ENCODE measurements at regions not wholly inside any gene's neighbourhood (a gene's known extent, or its start where the extent isn't known, plus 50 kb on each side); places are given as distances from the start of the nearest gene placed in this dataset.

- TF ChIP-seq POLR2A (IDR thresholded peaks at IDR 0.05) (no peak), CTCF (IDR thresholded peaks at IDR 0.05) (no peak)
- intact Hi-C loops (cut with DNase I): no loop called here
- Histone ChIP-seq H3K4me1 (no peaks in the 10 kb centered on the region), H3K27ac (no peak overlapping the region), H3K9me3 (no peaks in the 10 kb centered on the region), H3K36me3 (no peaks in the 10 kb centered on the region), H3K27me3 (no peaks in the 10 kb centered on the region), H3K4me3 (no peak overlapping the region)
- WGBS (ENCODE audit: insufficient coverage, low coverage, low lambda C conversion rate, missing lambda C conversion rate): 50% methylated on average over 1 of the region's 2 CpGs
- DNase-seq (no peak), ATAC-seq (no peak)
Measured at GRCh38 chr10:78689584-78689935, 379.2 kb upstream of the ZMIZ1 start.

- intact Hi-C loops (cut with DNase I): no loop called here
- ATAC-seq (no peak), DNase-seq (no peak)
- Histone ChIP-seq H3K4me3 (no peak overlapping the region), H3K9me3 (no peaks in the 10 kb centered on the region), H3K36me3 (no peaks in the 10 kb centered on the region), H3K27ac (no peak overlapping the region), H3K27me3 (no peaks in the 10 kb centered on the region), H3K4me1 (no peaks in the 10 kb centered on the region)
- TF ChIP-seq CTCF (IDR thresholded peaks at IDR 0.05) (no peak), POLR2A (IDR thresholded peaks at IDR 0.05) (no peak)
- WGBS (ENCODE audit: insufficient coverage, low coverage, low lambda C conversion rate, missing lambda C conversion rate): no CpG with 5 or more reads among the region's 3 CpGs
Measured at GRCh38 chr10:78690354-78691111, 378.2 kb upstream of the ZMIZ1 start.

GRCh38 chr10:78691301-78692030, 377.3 kb upstream of the ZMIZ1 start:
- no peak overlapping the region for H3K27ac ChIP-seq
- no peak for ATAC-seq
- no peaks in the 10 kb centered on the region for H3K9me3 ChIP-seq
- H3K4me1 ChIP-seq: no peaks in the 10 kb centered on the region
- no peaks in the 10 kb centered on the region for H3K36me3 ChIP-seq
- TF ChIP-seq CTCF (IDR thresholded peaks at IDR 0.05) (no peak), POLR2A (IDR thresholded peaks at IDR 0.05) (no peak)
- intact Hi-C loops (cut with DNase I): no loop called here
- DNase-seq: no peak
- H3K4me3 ChIP-seq: no peak overlapping the region
- H3K27me3 ChIP-seq: no peaks in the 10 kb centered on the region
- WGBS (ENCODE audit: insufficient coverage, low coverage, low lambda C conversion rate, missing lambda C conversion rate): 58% methylated on average over 4 of the region's 4 CpGs

GRCh38 chr10:78692071-78692470, 376.7 kb upstream of the ZMIZ1 start:
- no peaks in the 10 kb centered on the region for H3K4me1 ChIP-seq
- no peak overlapping the region for H3K27ac ChIP-seq
- ATAC-seq (no peak), DNase-seq (no peak)
- intact Hi-C loops (cut with DNase I): no loop called here
- no peaks in the 10 kb centered on the region for H3K36me3 ChIP-seq
- TF ChIP-seq POLR2A (IDR thresholded peaks at IDR 0.05): no peak
- no peak for TF ChIP-seq CTCF (IDR thresholded peaks at IDR 0.05)
- no peaks in the 10 kb centered on the region for H3K9me3 ChIP-seq
- no peak overlapping the region for H3K4me3 ChIP-seq
- H3K27me3 ChIP-seq: no peaks in the 10 kb centered on the region
- whole genome bisulfite sequencing (ENCODE audit: insufficient coverage, low coverage, low lambda C conversion rate, missing lambda C conversion rate): 93% methylated on average over 3 of the region's 4 CpGs

Data from right lobe of liver (tissue), 6 donors.